HCT116 (cell line): ENCODE measurements at regions not wholly inside any gene's neighbourhood (a gene's known extent, or its start where the extent isn't known, plus 50 kb on each side); places are given as distances from the start of the nearest gene placed in this dataset.

Source experiments
- ATAC-seq: fragments of 200-7000 bp; cut with Tn5 transposase; 2 replicates; pipeline ENCODE4 v1.9.1; 2020; ENCODE audit warnings: mild to moderate bottlenecking, moderate library complexity
- BruUV-seq: library from RNA; stranded (reverse); fragments of 400-500 nt; replicated peaks from 2 replicates; lab custom pipeline; 2021; lab: Mats Ljungman, UMichigan
- CTCF ChIA-PET: fragments of 300-600 bp; sonication (Branson Sonifier 250); formaldehyde crosslinking; loops from one replicate; lab custom pipeline; 2021; ENCODE audit warnings: antibody characterized with exemption; lab: Charles Lee
- POLR2A ChIA-PET: fragments of 300-600, 350-600 bp; sonication (Branson Sonifier 250); formaldehyde crosslinking; loops from one replicate; lab custom pipeline; 2021; ENCODE audit warnings: antibody characterized with exemption; lab: Charles Lee
- RAD21 ChIA-PET, 2 experiments: fragments of 300-600 bp; sonication (Branson Sonifier 250); formaldehyde crosslinking; loops; one replicate each; lab custom pipeline; 2023; ENCODE audit warnings: low total read pairs in 2 of 2; ENCODE audit not compliant: uncharacterized antibody in 2 of 2, unreplicated experiment in 2 of 2, low non-redundant PET in 1 of 2; lab: Charles Lee
- DNase-seq: peaks from one replicate; pipeline ENCODE4 v3.0.0-alpha.2; 2010; ENCODE audit warnings: low read depth, low spot score
- H2AFZ ChIP-seq: fragments of 200-600 bp; shearing (Covaris generic), sonication (generic); 2 replicates; pipeline ENCODE4 v1.6.1; 2017; ENCODE audit warnings: low read depth, mixed run types, mixed read lengths, antibody characterized with exemption, low read length; ENCODE audit not compliant: poor library complexity, severe bottlenecking
- H3K27ac ChIP-seq: 2 replicates; pipeline ENCODE4 v1.5.1; 2012; ENCODE audit warnings: low read depth, low read length
- H3K27me3 ChIP-seq: fragments of 200-600 bp; sonication (generic); 2 replicates; pipeline ENCODE4 v1.6.1; 2016; ENCODE audit warnings: mixed run types, low read length, mixed read lengths; ENCODE audit not compliant: insufficient read depth
- H3K36me3 ChIP-seq, 2 experiments: fragments of 200-500 bp in 1 of 2; fragments of 200-600 bp in 1 of 2; sonication (Bioruptor generic) in 1 of 2; sonication (generic) in 1 of 2; 2 replicates each; pipeline versions ENCODE4 v1.5.1 to v1.6.1; 2014 to 2016; ENCODE audit warnings: low read length in 2 of 2, inconsistent platforms in 1 of 2, mixed read lengths in 1 of 2, mixed run types in 1 of 2; ENCODE audit not compliant: insufficient read depth in 2 of 2, control insufficient read depth in 1 of 2
- H3K4me1 ChIP-seq, 2 experiments: fragments of 200-600 bp in 1 of 2; sonication (generic) in 1 of 2; 2 replicates each; pipeline versions ENCODE4 v1.5.1 to v1.6.1; 2012 to 2017; ENCODE audit warnings: low read length in 2 of 2, inconsistent platforms in 1 of 2, mild to moderate bottlenecking in 1 of 2, mixed read lengths in 1 of 2, mixed run types in 1 of 2, moderate library complexity in 1 of 2; ENCODE audit not compliant: insufficient read depth in 2 of 2, control insufficient read depth in 1 of 2
- H3K4me2 ChIP-seq: fragments of 200-600 bp; sonication (generic); 2 replicates; pipeline ENCODE4 v1.6.1; 2017; ENCODE audit warnings: mixed run types, low read length, mixed read lengths
- H3K4me3 ChIP-seq, 2 experiments: fragments of 200-600 bp in 1 of 2; sonication (generic) in 1 of 2; replicated peaks in 1 of 2; 2 replicates each; pipeline ENCODE4 v1.5.1; 2011 to 2016; ENCODE audit warnings: low read length in 2 of 2, control low read depth in 1 of 2, low read depth in 1 of 2, mild to moderate bottlenecking in 1 of 2, mixed read lengths in 1 of 2, mixed run types in 1 of 2
- H3K79me2 ChIP-seq: fragments of 200-600 bp; sonication (generic); 2 replicates; pipeline ENCODE4 v1.6.1; 2017; ENCODE audit warnings: mild to moderate bottlenecking, mixed run types, low read length, moderate library complexity, mixed read lengths; ENCODE audit not compliant: insufficient read depth
- H3K9ac ChIP-seq: fragments of 200-600 bp; sonication (generic); 2 replicates; pipeline ENCODE4 v1.6.1; 2016; ENCODE audit warnings: low read length, mixed read lengths
- H3K9me2 ChIP-seq: fragments of 200-600 bp; sonication (generic), shearing (Covaris generic); 2 replicates; pipeline ENCODE4 v1.6.1; 2017; ENCODE audit warnings: mixed run types, mild to moderate bottlenecking, moderate library complexity; ENCODE audit not compliant: insufficient read depth
- H3K9me3 ChIP-seq, 2 experiments: fragments of 200-500 bp in 1 of 2; fragments of 200-600 bp in 1 of 2; sonication (Bioruptor generic) in 1 of 2; sonication (generic) in 1 of 2; 2 replicates each; pipeline ENCODE4 v1.6.1; 2014 to 2017; ENCODE audit warnings: low read length in 2 of 2, mixed read lengths in 2 of 2, inconsistent platforms in 1 of 2, low read depth in 1 of 2, mild to moderate bottlenecking in 1 of 2, mixed run types in 1 of 2, moderate library complexity in 1 of 2; ENCODE audit not compliant: control insufficient read depth in 1 of 2, insufficient read depth in 1 of 2
- H4K20me1 ChIP-seq: fragments of 200-600 bp; sonication (generic), shearing (Covaris generic); 2 replicates; pipeline ENCODE4 v1.6.1; 2017; ENCODE audit warnings: mixed run types, mild to moderate bottlenecking, moderate library complexity; ENCODE audit not compliant: insufficient read depth
- CTCF ChIP-seq, 3 experiments: fragments of 200-600 bp in 1 of 3; sonication (generic) in 1 of 3; IDR thresholded peaks in 2 of 3; conservative IDR thresholded peaks in 1 of 3; 2 replicates each; pipeline ENCODE4 v1.5.1; 2012 to 2017; ENCODE audit warnings: low read depth in 2 of 3, low read length in 2 of 3, antibody characterized with exemption in 1 of 3, borderline replicate concordance in 1 of 3, control low read depth in 1 of 3, mild to moderate bottlenecking in 1 of 3, mixed read lengths in 1 of 3, mixed run types in 1 of 3, moderate library complexity in 1 of 3; ENCODE audit not compliant: insufficient read depth in 1 of 3
- RAD21 ChIP-seq: IDR thresholded peaks from 2 replicates; pipeline ENCODE4 v1.6.1; 2012; ENCODE audit warnings: low read depth, mild to moderate bottlenecking
- REST ChIP-seq: IDR thresholded peaks from 2 replicates; pipeline ENCODE4 v1.6.1; 2012; ENCODE audit warnings: low read depth
- intact Hi-C: fragments of 100-400 bp; cut with micrococcal nuclease; formaldehyde crosslinking; loops from 2 replicates; pipeline ENCODE4 v1.10.0; 2022

DNA sequence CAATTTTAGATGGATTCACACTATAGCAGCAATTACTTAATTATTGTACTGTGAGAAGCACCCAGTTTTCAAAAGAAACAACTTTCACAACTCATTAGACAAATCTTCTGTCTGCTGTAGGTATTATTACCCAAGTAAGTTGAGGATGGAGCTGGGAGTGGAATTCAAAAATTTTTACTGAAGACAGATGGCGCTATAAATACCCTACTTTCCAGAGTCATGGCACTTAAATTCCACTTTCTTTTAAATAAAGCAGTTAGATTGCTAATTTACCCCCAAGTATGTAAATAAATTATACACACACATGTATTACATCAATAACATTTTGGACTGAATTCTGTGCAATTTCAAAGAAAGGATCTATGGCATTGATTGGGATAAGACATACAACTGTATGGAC lies 166.8 kb downstream of the FTCDNL1 start:
- no peaks in the 10 kb centered on the region for H3K79me2 ChIP-seq
- intact Hi-C loops = no loop called here
- ChIA-PET CTCF (interaction anchor here (1.0 kb wide), 2 partner anchors 9 to 11 kb away, joined by 3 to 4 read pairs; no protein-coding TSS in a partner anchor), POLR2A (no interaction called here), RAD21 (no interaction called here)
- no peak overlapping the region for H3K4me2 ChIP-seq
- no peaks in the 10 kb centered on the region for H3K9me2 ChIP-seq
- no peak overlapping the region for H3K4me3 ChIP-seq
- H3K27me3 ChIP-seq = no peaks in the 10 kb centered on the region
- TF ChIP-seq RAD21 = 0 out of 2 replicates have a peak, but pooled peaks have one; percentile 15
- no peak for TF ChIP-seq REST
- TF ChIP-seq CTCF (IDR thresholded peaks at IDR 0.05 in 2 of 3, conservative IDR thresholded peaks at IDR 0.05 in 1 of 3; ENCODE audit: borderline replicate concordance in 1 of 3, insufficient read depth in 1 of 3, low read depth in 2 of 3, low read length in 2 of 3) = peak in 2 of 3 experiments; percentile 27 to 51; a peak in 3 of 6 replicates
- H3K36me3 ChIP-seq = no peaks in the 10 kb centered on the region
- DNase-seq (no peak), ATAC-seq (no peak)
- no peak overlapping the region for H2AFZ ChIP-seq
- no TSS peak for BruUV-seq
- no peak overlapping the region for H3K27ac ChIP-seq
- no peaks in the 10 kb centered on the region; the same call in 1 of the 2 replicates for H4K20me1 ChIP-seq
- no peak overlapping the region for H3K9ac ChIP-seq
- H3K9me3 ChIP-seq = no peaks in the 10 kb centered on the region
- no peaks in the 10 kb centered on the region for H3K4me1 ChIP-seq
